OCI-LY3 (cell line): ENCODE measurements at regions not wholly inside any gene's neighbourhood (a gene's known extent, or its start where the extent isn't known, plus 50 kb on each side); places are given as distances from the start of the nearest gene placed in this dataset.

ENCODE experiments used
- EZH2phosphoT487 ChIP-seq: fragments of 200-600 bp; shearing (Covaris generic); IDR thresholded peaks from 2 replicates; pipeline ENCODE4 v1.6.1; 2018; ENCODE audit warnings: antibody characterized with exemption, mixed run types, low read depth
- TF ChIP-seq, protein P1 (sequence below): fragments of 200-600, 300-600 bp; sonication (generic); IDR thresholded peaks from 2 replicates; pipeline ENCODE4 v1.5.1; 2014; ENCODE audit warnings: antibody characterized with exemption, low read length, low read depth

DNA sequence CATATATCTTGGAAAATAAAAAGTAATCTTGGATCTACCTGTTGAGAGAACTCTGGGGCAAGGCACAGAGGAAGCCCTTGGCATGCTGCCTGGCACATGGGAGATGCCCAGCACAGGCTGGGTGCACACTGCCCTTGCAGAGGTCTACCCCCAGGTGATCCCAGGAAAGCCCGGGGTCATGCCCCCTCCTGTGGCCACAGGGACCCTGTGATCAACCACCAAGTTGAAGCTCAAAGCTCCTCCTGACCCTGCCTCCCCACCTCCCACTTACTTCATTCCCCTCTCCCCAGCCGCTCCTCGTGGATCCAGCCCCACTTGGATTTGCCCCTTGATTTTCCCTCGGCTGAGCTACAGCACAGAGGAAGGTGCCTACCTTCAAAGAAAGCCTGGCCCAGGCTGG, 62.7 kb upstream of the LARS2 start:
- TF ChIP-seq, protein P1, sequence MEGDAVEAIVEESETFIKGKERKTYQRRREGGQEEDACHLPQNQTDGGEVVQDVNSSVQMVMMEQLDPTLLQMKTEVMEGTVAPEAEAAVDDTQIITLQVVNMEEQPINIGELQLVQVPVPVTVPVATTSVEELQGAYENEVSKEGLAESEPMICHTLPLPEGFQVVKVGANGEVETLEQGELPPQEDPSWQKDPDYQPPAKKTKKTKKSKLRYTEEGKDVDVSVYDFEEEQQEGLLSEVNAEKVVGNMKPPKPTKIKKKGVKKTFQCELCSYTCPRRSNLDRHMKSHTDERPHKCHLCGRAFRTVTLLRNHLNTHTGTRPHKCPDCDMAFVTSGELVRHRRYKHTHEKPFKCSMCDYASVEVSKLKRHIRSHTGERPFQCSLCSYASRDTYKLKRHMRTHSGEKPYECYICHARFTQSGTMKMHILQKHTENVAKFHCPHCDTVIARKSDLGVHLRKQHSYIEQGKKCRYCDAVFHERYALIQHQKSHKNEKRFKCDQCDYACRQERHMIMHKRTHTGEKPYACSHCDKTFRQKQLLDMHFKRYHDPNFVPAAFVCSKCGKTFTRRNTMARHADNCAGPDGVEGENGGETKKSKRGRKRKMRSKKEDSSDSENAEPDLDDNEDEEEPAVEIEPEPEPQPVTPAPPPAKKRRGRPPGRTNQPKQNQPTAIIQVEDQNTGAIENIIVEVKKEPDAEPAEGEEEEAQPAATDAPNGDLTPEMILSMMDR: no peak
- no peak for TF ChIP-seq EZH2phosphoT487
